CD4-positive, alpha-beta T cell treated with Interferon gamma for 1 hour (primary cell): ENCODE measurements at regions not wholly inside any gene's neighbourhood (a gene's known extent, or its start where the extent isn't known, plus 50 kb on each side); places are given as distances from the start of the nearest gene placed in this dataset.

Source experiments
- DNase-seq: peaks from one replicate; pipeline ENCODE4 v3.0.0-alpha.2; 2020

- DNase-seq, result no peak
Observed at GRCh38 chr1:238152119-238152518, 261.4 kb upstream of the ZP4 start.

GRCh38 chr1:238143038-238143437 lies 252.3 kb upstream of the ZP4 start:
- no peak for DNase-seq

GRCh38 chr1:238141353-238141752 lies 250.6 kb upstream of the ZP4 start:
- DNase-seq, result no peak

GRCh38 chr1:238139713-238140112 lies 249.0 kb upstream of the ZP4 start:
- no peak for DNase-seq

- no peak for DNase-seq
Observed at GRCh38 chr1:238138059-238138626, 247.4 kb upstream of the ZP4 start.

- no peak for DNase-seq
Observed at GRCh38 chr1:238135708-238136664, 245.3 kb upstream of the ZP4 start.

GRCh38 chr1:238129677-238130076 lies 239.0 kb upstream of the ZP4 start:
- no peak for DNase-seq

- DNase-seq, result no peak
Observed at GRCh38 chr1:238123201-238123600, 232.5 kb upstream of the ZP4 start.

- DNase-seq, result no peak
Observed at GRCh38 chr1:238119861-238120260, 229.1 kb upstream of the ZP4 start.

GRCh38 chr1:238119060-238119459 lies 228.3 kb upstream of the ZP4 start:
- no peak for DNase-seq

GRCh38 chr1:238115852-238116251 lies 225.1 kb upstream of the ZP4 start:
- DNase-seq, result no peak

GRCh38 chr1:238112952-238113621 lies 222.4 kb upstream of the ZP4 start:
- DNase-seq, result no peak

- no peak for DNase-seq
Observed at GRCh38 chr1:238111516-238111915, 220.8 kb upstream of the ZP4 start.

GRCh38 chr1:238111081-238111480 lies 220.4 kb upstream of the ZP4 start:
- DNase-seq, result no peak

- DNase-seq, result no peak
Observed at GRCh38 chr1:238108417-238108816, 217.7 kb upstream of the ZP4 start.

- no peak for DNase-seq
Observed at GRCh38 chr1:238107322-238107721, 216.6 kb upstream of the ZP4 start.

GRCh38 chr1:238104752-238105151 lies 214.0 kb upstream of the ZP4 start:
- DNase-seq, result no peak

- no peak for DNase-seq
Observed at GRCh38 chr1:238101923-238102322, 211.2 kb upstream of the ZP4 start.

GRCh38 chr1:238099871-238100270 lies 209.1 kb upstream of the ZP4 start:
- DNase-seq, result no peak

GRCh38 chr1:238089615-238090014 lies 198.9 kb upstream of the ZP4 start:
- no peak for DNase-seq

- no peak for DNase-seq
Observed at GRCh38 chr1:238088560-238089290, 198.0 kb upstream of the ZP4 start.

- no peak for DNase-seq
Observed at GRCh38 chr1:238073991-238074390, 183.3 kb upstream of the ZP4 start.

- no peak for DNase-seq
Observed at GRCh38 chr1:238071061-238071460, 180.3 kb upstream of the ZP4 start.
